ACC112 (cell line): ENCODE measurements at regions not wholly inside any gene's neighbourhood (a gene's known extent, or its start where the extent isn't known, plus 50 kb on each side); places are given as distances from the start of the nearest gene placed in this dataset.

Source experiments
- H2AFZ ChIP-seq: fragments of 200-600 bp; sonication (generic); one replicate; pipeline ENCODE4 v1.6.0; 2017; ENCODE audit warnings: antibody characterized with exemption, low read length; ENCODE audit not compliant: unreplicated experiment
- H3K27ac ChIP-seq: fragments of 200-600 bp; sonication (generic); 2 replicates; pipeline ENCODE4 v1.5.1; 2014; ENCODE audit warnings: low read depth, mild to moderate bottlenecking, antibody characterized with exemption, low read length, moderate library complexity
- H3K27me3 ChIP-seq: fragments of 200-600 bp; sonication (generic); 2 replicates; pipeline ENCODE4 v1.6.1; 2014; ENCODE audit warnings: mild to moderate bottlenecking, antibody characterized with exemption, low read length, moderate library complexity, mixed read lengths; ENCODE audit not compliant: insufficient read depth
- H3K36me3 ChIP-seq: fragments of 200-600 bp; sonication (generic); 2 replicates; pipeline ENCODE4 v1.6.1; 2016; ENCODE audit warnings: mild to moderate bottlenecking, antibody characterized with exemption, low read length, moderate library complexity, mixed read lengths; ENCODE audit not compliant: insufficient read depth
- H3K4me1 ChIP-seq: fragments of 200-600 bp; sonication (generic); one replicate; pipeline ENCODE4 v1.6.1; 2016; ENCODE audit warnings: low read length, mixed read lengths; ENCODE audit not compliant: insufficient read depth, unreplicated experiment, control insufficient read depth
- H3K4me3 ChIP-seq: fragments of 200-600 bp; sonication (generic); 2 replicates; pipeline ENCODE4 v1.5.1; 2014; ENCODE audit warnings: mild to moderate bottlenecking, low read depth, low read length
- H3K79me2 ChIP-seq: fragments of 200-600 bp; sonication (generic); one replicate; pipeline ENCODE4 v1.6.0; 2016; ENCODE audit warnings: low read length; ENCODE audit not compliant: control insufficient read depth, unreplicated experiment, insufficient read depth

GRCh38 chr17:77484111-77484510, 343.3 kb downstream of the SEC14L1 start:
- H3K27me3 ChIP-seq, result no peaks in the 10 kb centered on the region
- H3K4me1 ChIP-seq, result no peaks in the 10 kb centered on the region
- H3K36me3 ChIP-seq, result peaks cover 21% of the 10 kb centered on the region
- H3K79me2 ChIP-seq, result peaks cover 64% of the 10 kb centered on the region
- no peak overlapping the region for H2AFZ ChIP-seq
- no peak overlapping the region for H3K4me3 ChIP-seq
- no peak overlapping the region for H3K27ac ChIP-seq

GRCh38 chr17:77485089-77485833, 344.5 kb downstream of the SEC14L1 start:
- Histone ChIP-seq H2AFZ (no peak overlapping the region), H3K36me3 (peaks cover 21% of the 10 kb centered on the region), H3K4me3 (no peak overlapping the region), H3K4me1 (peaks cover 10% of the 10 kb centered on the region), H3K27me3 (no peaks in the 10 kb centered on the region), H3K27ac (no peak overlapping the region), H3K79me2 (peaks cover 53% of the 10 kb centered on the region)

- H3K36me3 ChIP-seq, result peaks cover 23% of the 10 kb centered on the region
- H3K27ac ChIP-seq, result no peak overlapping the region
- no peak overlapping the region for H3K4me3 ChIP-seq
- no peaks in the 10 kb centered on the region for H3K27me3 ChIP-seq
- peaks cover 10% of the 10 kb centered on the region for H3K4me1 ChIP-seq
- H2AFZ ChIP-seq, result no peak overlapping the region
- peaks cover 33% of the 10 kb centered on the region for H3K79me2 ChIP-seq
Observed at GRCh38 chr17:77487211-77487629, 346.5 kb downstream of the SEC14L1 start.

- no peaks in the 10 kb centered on the region for H3K27me3 ChIP-seq
- peaks cover 22% of the 10 kb centered on the region; the same call in 1 of the 2 replicates for H3K36me3 ChIP-seq
- H2AFZ ChIP-seq, result no peak overlapping the region
- H3K79me2 ChIP-seq, result peaks cover 27% of the 10 kb centered on the region
- no peak overlapping the region for H3K27ac ChIP-seq
- H3K4me1 ChIP-seq, result peaks cover 10% of the 10 kb centered on the region
- H3K4me3 ChIP-seq, result no peak overlapping the region
Observed at GRCh38 chr17:77487677-77488530, 347.1 kb downstream of the SEC14L1 start.

- Histone ChIP-seq H3K27ac (no peak overlapping the region), H2AFZ (no peak overlapping the region), H3K36me3 (peaks cover 14% of the 10 kb centered on the region; the same call in 1 of the 2 replicates), H3K79me2 (peaks cover 19% of the 10 kb centered on the region), H3K4me3 (no peak overlapping the region), H3K27me3 (no peaks in the 10 kb centered on the region), H3K4me1 (peaks cover 10% of the 10 kb centered on the region)
Observed at GRCh38 chr17:77488531-77489238, 347.9 kb downstream of the SEC14L1 start.

GRCh38 chr17:77489239-77489892, 348.6 kb downstream of the SEC14L1 start:
- Histone ChIP-seq H2AFZ (no peak overlapping the region), H3K27me3 (no peaks in the 10 kb centered on the region), H3K36me3 (peaks cover 10% of the 10 kb centered on the region; the same call in 1 of the 2 replicates), H3K79me2 (peaks cover 12% of the 10 kb centered on the region), H3K4me3 (no peak overlapping the region), H3K4me1 (peaks cover 10% of the 10 kb centered on the region), H3K27ac (no peak overlapping the region)

- Histone ChIP-seq H3K36me3 (peaks cover 10% of the 10 kb centered on the region; the same call in 1 of the 2 replicates), H2AFZ (no peak overlapping the region)
Observed at GRCh38 chr17:77489893-77490255, 349.1 kb downstream of the SEC14L1 start.

GRCh38 chr17:77490361-77491183, 349.8 kb downstream of the SEC14L1 start:
- Histone ChIP-seq H3K36me3 (peaks cover 10% of the 10 kb centered on the region; the same call in 1 of the 2 replicates), H2AFZ (no peak overlapping the region), H3K4me1 (peaks cover 10% of the 10 kb centered on the region), H3K27me3 (no peaks in the 10 kb centered on the region), H3K4me3 (no peak overlapping the region), H3K79me2 (peaks cover 3% of the 10 kb centered on the region), H3K27ac (no peak overlapping the region)

More at GRCh38 chr17:77489893-77490255, 349.1 kb downstream of the SEC14L1 start:
- Histone ChIP-seq H3K27me3 (no peaks in the 10 kb centered on the region), H3K79me2 (peaks cover 10% of the 10 kb centered on the region), H3K27ac (no peak overlapping the region), H3K4me1 (peaks cover 10% of the 10 kb centered on the region), H3K4me3 (no peak overlapping the region)

- Histone ChIP-seq H2AFZ (no peak overlapping the region), H3K27me3 (no peaks in the 10 kb centered on the region), H3K4me3 (no peak overlapping the region), H3K79me2 (no peaks in the 10 kb centered on the region), H3K4me1 (peaks cover 10% of the 10 kb centered on the region), H3K27ac (no peak overlapping the region), H3K36me3 (peaks cover 16% of the 10 kb centered on the region; the same call in 1 of the 2 replicates)
Observed at GRCh38 chr17:77491921-77492445, 351.2 kb downstream of the SEC14L1 start.
